SK-N-SH (cell line): ENCODE measurements at regions not wholly inside any gene's neighbourhood (a gene's known extent, or its start where the extent isn't known, plus 50 kb on each side); places are given as distances from the start of the nearest gene placed in this dataset.

Experiments used
- CTCF ChIA-PET: fragments of 300-600, 350-600 bp; formaldehyde crosslinking; extraction: SDS; loops from one replicate; lab custom pipeline; 2021; lab: Yijun Ruan, JAX
- POLR2A ChIA-PET: fragments of 350-600 bp; sonication (Branson Sonifier 250); formaldehyde crosslinking; extraction: SDS; loops from one replicate; lab custom pipeline; 2020; ENCODE audit warnings: antibody characterized with exemption, inconsistent platforms; lab: Yijun Ruan, JAX
- DNase-seq: peaks from one replicate; pipeline ENCODE4 v3.0.0; 2012
- H2AFZ ChIP-seq: fragments of 200-600 bp; sonication (generic); 2 replicates; pipeline ENCODE4 v1.8.1; 2016; ENCODE audit warnings: antibody characterized with exemption, mild to moderate bottlenecking, low read depth
- H3F3A ChIP-seq: fragments of 200-600 bp; sonication (generic); replicated peaks from 2 replicates; pipeline ENCODE3; 2016; ENCODE audit warnings: antibody characterized with exemption, mild to moderate bottlenecking; ENCODE audit not compliant: insufficient read depth
- H3K27ac ChIP-seq, 2 experiments: fragments of 200-500 bp in 1 of 2; fragments of 200-600 bp in 1 of 2; sonication (Bioruptor generic) in 1 of 2; sonication (generic), shearing (Covaris generic) in 1 of 2; 2 replicates each; pipeline versions ENCODE4 v1.5.1 to v1.6.1; 2014 to 2016; ENCODE audit warnings: low read depth in 2 of 2, inconsistent platforms in 1 of 2, low read length in 1 of 2, mild to moderate bottlenecking in 1 of 2, mixed read lengths in 1 of 2
- H3K27me3 ChIP-seq: fragments of 200-600 bp; sonication (generic), shearing (Covaris generic); 2 replicates; pipeline ENCODE4 v1.6.1; 2016; ENCODE audit warnings: mixed run types; ENCODE audit not compliant: insufficient read depth
- H3K36me3 ChIP-seq, 2 experiments: fragments of 200-500 bp in 1 of 2; fragments of 200-600 bp in 1 of 2; sonication (Bioruptor generic) in 1 of 2; sonication (generic) in 1 of 2; replicated peaks in 1 of 2; 2 replicates each; pipeline versions ENCODE3 to v1.5.1; 2014 to 2016; ENCODE audit warnings: low read length in 1 of 2, mild to moderate bottlenecking in 1 of 2; ENCODE audit not compliant: insufficient read depth in 2 of 2, control insufficient read depth in 1 of 2
- H3K4me1 ChIP-seq, 2 experiments: fragments of 200-500 bp in 1 of 2; fragments of 200-600 bp in 1 of 2; sonication (Bioruptor generic) in 1 of 2; sonication (generic), shearing (Covaris generic) in 1 of 2; 2 replicates each; pipeline versions ENCODE4 v1.5.1 to v1.6.1; 2014 to 2016; ENCODE audit warnings: low read depth in 1 of 2, low read length in 1 of 2, mixed run types in 1 of 2; ENCODE audit not compliant: insufficient read depth in 2 of 2, control insufficient read depth in 1 of 2
- H3K4me2 ChIP-seq: fragments of 200-600 bp; sonication (generic), shearing (Covaris generic); 2 replicates; pipeline ENCODE4 v1.6.1; 2017; ENCODE audit warnings: mixed run types
- H3K4me3 ChIP-seq, 2 experiments: fragments of 200-500 bp in 1 of 2; fragments of 200-600 bp in 1 of 2; sonication (Bioruptor generic) in 1 of 2; sonication (generic), shearing (Covaris generic) in 1 of 2; 2 replicates each; pipeline versions ENCODE4 v1.5.1 to v1.8.1; 2014 to 2016; ENCODE audit warnings: low read depth in 2 of 2, inconsistent platforms in 1 of 2, low read length in 1 of 2, mild to moderate bottlenecking in 1 of 2, mixed read lengths in 1 of 2, moderate library complexity in 1 of 2
- H3K79me2 ChIP-seq: fragments of 200-600 bp; sonication (generic); 2 replicates; pipeline ENCODE4 v1.8.1; 2017; ENCODE audit warnings: mild to moderate bottlenecking; ENCODE audit not compliant: insufficient read depth
- H3K9ac ChIP-seq: fragments of 200-600 bp; sonication (generic); 2 replicates; pipeline ENCODE4 v1.6.1; 2017; ENCODE audit warnings: mixed run types
- H3K9me2 ChIP-seq: fragments of 200-600 bp; sonication (generic); 2 replicates; pipeline ENCODE4 v1.6.1; 2017; ENCODE audit warnings: mixed run types
- H3K9me3 ChIP-seq: fragments of 200-600 bp; sonication (generic); 2 replicates; pipeline ENCODE4 v1.6.1; 2017; ENCODE audit warnings: mixed run types, mild to moderate bottlenecking, moderate library complexity
- H4K20me1 ChIP-seq: fragments of 200-600 bp; sonication (generic); 2 replicates; pipeline ENCODE4 v1.6.1; 2017; ENCODE audit warnings: mild to moderate bottlenecking, mixed run types; ENCODE audit not compliant: insufficient read depth
- FOXJ3 ChIP-seq: sonication (generic); formaldehyde crosslinking; IDR thresholded peaks from 2 replicates; pipeline ENCODE4 v1.5.1; 2020; ENCODE audit warnings: mild to moderate bottlenecking, missing genetic modification reagents
- FOXM1 ChIP-seq: IDR thresholded peaks from 2 replicates; pipeline ENCODE4 v1.4.0; 2012; ENCODE audit warnings: low read depth, mild to moderate bottlenecking
- NFIC ChIP-seq: IDR thresholded peaks from 2 replicates; pipeline ENCODE4 v1.4.0; 2012; ENCODE audit warnings: borderline replicate concordance
- POLR2AphosphoS5 ChIP-seq: IDR thresholded peaks from 2 replicates; pipeline ENCODE4 v1.6.1; 2012; ENCODE audit warnings: low read depth, low read length
- RAD21 ChIP-seq: IDR thresholded peaks from 2 replicates; pipeline ENCODE4 v1.6.1; 2012; ENCODE audit warnings: mild to moderate bottlenecking, low read length
- RXRA ChIP-seq: IDR thresholded peaks from 2 replicates; pipeline ENCODE4 v1.4.0; 2012; ENCODE audit warnings: low read depth, mild to moderate bottlenecking, borderline replicate concordance
- WGBS: methylation state at CpG from one replicate; pipeline ENCODE4 v1.1.6; 2017; ENCODE audit warnings: low lambda C conversion rate; 5-methylcytosine and 5-hydroxymethylcytosine counted together
- TF ChIP-seq, protein P1 (sequence below): fragments of 200-600 bp; sonication (generic); IDR thresholded peaks from 2 replicates; pipeline ENCODE4 v1.6.1; 2017; ENCODE audit warnings: antibody characterized with exemption, mild to moderate bottlenecking, moderate library complexity
- TF ChIP-seq, protein P2 (sequence below): IDR thresholded peaks from 2 replicates; pipeline ENCODE4 v1.4.0; 2012; ENCODE audit warnings: low read depth
- TF ChIP-seq, protein P3 (sequence below): IDR thresholded peaks from 2 replicates; pipeline ENCODE4 v1.6.1; 2012; ENCODE audit warnings: mild to moderate bottlenecking, low read depth, low read length, moderate library complexity
- TF ChIP-seq, protein P4 (sequence below): fragments of 150-350 bp; IDR thresholded peaks from 2 replicates; pipeline ENCODE4 v1.6.1; 2017; ENCODE audit warnings: antibody characterized with exemption, low read length, low read depth, borderline replicate concordance

DNA sequence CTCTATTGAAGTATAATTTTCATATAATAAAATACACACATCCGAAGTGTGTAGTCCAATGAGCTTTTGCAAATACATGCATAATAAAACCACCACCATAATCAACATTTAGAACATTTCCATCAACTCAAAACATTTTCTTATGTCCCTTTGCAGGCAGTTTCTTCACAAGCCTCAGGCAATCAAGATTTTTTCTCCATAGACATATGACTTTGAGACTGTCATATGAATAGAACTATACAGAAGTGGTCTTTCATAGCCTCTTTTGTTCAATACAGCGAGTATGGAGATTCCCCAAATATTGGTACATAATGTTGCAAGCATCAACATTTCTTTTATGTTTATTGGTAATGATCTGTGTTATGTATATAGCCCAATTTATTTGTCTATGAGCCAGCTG is 983.2 kb downstream of the CDH11 start:
- H3K27me3 ChIP-seq: no peaks in the 10 kb centered on the region
- 63% methylated on average over 2 of the region's 2 CpGs for WGBS
- POLR2A ChIA-PET: no interaction called here

More for the DNA sequence above, 983.2 kb downstream of the CDH11 start:
- H3K9me3 ChIP-seq: 0 out of 2 replicates have a peak, but pooled peaks cover 7% of the 10 kb centered on the region
- no peaks in the 10 kb centered on the region for H4K20me1 ChIP-seq
- H3K36me3 ChIP-seq: no peaks in the 10 kb centered on the region
- H3K27ac ChIP-seq: no peak overlapping the region
- H3K4me1 ChIP-seq: peaks cover 0 to 3% of the 10 kb centered on the region in 2 experiments; a peak in 2 of 4 replicates
- no peak overlapping the region for H3K9ac ChIP-seq
- H3K9me2 ChIP-seq: no peaks in the 10 kb centered on the region
- H3K79me2 ChIP-seq: no peaks in the 10 kb centered on the region
- TF ChIP-seq, protein P1, sequence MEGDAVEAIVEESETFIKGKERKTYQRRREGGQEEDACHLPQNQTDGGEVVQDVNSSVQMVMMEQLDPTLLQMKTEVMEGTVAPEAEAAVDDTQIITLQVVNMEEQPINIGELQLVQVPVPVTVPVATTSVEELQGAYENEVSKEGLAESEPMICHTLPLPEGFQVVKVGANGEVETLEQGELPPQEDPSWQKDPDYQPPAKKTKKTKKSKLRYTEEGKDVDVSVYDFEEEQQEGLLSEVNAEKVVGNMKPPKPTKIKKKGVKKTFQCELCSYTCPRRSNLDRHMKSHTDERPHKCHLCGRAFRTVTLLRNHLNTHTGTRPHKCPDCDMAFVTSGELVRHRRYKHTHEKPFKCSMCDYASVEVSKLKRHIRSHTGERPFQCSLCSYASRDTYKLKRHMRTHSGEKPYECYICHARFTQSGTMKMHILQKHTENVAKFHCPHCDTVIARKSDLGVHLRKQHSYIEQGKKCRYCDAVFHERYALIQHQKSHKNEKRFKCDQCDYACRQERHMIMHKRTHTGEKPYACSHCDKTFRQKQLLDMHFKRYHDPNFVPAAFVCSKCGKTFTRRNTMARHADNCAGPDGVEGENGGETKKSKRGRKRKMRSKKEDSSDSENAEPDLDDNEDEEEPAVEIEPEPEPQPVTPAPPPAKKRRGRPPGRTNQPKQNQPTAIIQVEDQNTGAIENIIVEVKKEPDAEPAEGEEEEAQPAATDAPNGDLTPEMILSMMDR: no peak
- no peak for TF ChIP-seq FOXM1
- TF ChIP-seq, protein P2, sequence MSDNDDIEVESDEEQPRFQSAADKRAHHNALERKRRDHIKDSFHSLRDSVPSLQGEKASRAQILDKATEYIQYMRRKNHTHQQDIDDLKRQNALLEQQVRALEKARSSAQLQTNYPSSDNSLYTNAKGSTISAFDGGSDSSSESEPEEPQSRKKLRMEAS: no peak
- TF ChIP-seq NFIC: no peak
- TF ChIP-seq RAD21: no peak
- TF ChIP-seq, protein P3, sequence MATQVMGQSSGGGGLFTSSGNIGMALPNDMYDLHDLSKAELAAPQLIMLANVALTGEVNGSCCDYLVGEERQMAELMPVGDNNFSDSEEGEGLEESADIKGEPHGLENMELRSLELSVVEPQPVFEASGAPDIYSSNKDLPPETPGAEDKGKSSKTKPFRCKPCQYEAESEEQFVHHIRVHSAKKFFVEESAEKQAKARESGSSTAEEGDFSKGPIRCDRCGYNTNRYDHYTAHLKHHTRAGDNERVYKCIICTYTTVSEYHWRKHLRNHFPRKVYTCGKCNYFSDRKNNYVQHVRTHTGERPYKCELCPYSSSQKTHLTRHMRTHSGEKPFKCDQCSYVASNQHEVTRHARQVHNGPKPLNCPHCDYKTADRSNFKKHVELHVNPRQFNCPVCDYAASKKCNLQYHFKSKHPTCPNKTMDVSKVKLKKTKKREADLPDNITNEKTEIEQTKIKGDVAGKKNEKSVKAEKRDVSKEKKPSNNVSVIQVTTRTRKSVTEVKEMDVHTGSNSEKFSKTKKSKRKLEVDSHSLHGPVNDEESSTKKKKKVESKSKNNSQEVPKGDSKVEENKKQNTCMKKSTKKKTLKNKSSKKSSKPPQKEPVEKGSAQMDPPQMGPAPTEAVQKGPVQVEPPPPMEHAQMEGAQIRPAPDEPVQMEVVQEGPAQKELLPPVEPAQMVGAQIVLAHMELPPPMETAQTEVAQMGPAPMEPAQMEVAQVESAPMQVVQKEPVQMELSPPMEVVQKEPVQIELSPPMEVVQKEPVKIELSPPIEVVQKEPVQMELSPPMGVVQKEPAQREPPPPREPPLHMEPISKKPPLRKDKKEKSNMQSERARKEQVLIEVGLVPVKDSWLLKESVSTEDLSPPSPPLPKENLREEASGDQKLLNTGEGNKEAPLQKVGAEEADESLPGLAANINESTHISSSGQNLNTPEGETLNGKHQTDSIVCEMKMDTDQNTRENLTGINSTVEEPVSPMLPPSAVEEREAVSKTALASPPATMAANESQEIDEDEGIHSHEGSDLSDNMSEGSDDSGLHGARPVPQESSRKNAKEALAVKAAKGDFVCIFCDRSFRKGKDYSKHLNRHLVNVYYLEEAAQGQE: no peak
- TF ChIP-seq RXRA: no peak
- no peak for TF ChIP-seq POLR2AphosphoS5
- TF ChIP-seq FOXJ3 (CRISPR knock-in tag): no peak
- TF ChIP-seq, protein P4, sequence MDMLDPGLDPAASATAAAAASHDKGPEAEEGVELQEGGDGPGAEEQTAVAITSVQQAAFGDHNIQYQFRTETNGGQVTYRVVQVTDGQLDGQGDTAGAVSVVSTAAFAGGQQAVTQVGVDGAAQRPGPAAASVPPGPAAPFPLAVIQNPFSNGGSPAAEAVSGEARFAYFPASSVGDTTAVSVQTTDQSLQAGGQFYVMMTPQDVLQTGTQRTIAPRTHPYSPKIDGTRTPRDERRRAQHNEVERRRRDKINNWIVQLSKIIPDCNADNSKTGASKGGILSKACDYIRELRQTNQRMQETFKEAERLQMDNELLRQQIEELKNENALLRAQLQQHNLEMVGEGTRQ: no peak
- TF ChIP-seq, all 33 proteins: peak for 0
- Histone ChIP-seq H3F3A (no peaks in the 10 kb centered on the region), H3K4me3 (no peak overlapping the region), H2AFZ (no peak overlapping the region), H3K4me2 (no peak overlapping the region)
- no peak for DNase-seq
- CTCF ChIA-PET: no interaction called here
